Esophagus squamous epithelium (tissue), 5 donors: ENCODE measurements at regions not wholly inside any gene's neighbourhood (a gene's known extent, or its start where the extent isn't known, plus 50 kb on each side); places are given as distances from the start of the nearest gene placed in this dataset.

ENCODE experiments used
- DNase-seq: peaks from one replicate; lab custom pipeline; 2025; lab: John Stamatoyannopoulos, UW
- H3K27ac ChIP-seq, 4 donors: fragments of 200-600 bp; sonication (generic); one replicate each; pipeline ENCODE4 v1.5.1; 2016 to 2019; ENCODE audit warnings: mild to moderate bottlenecking in 1 of 4
- H3K27me3 ChIP-seq, 4 donors: fragments of 200-600 bp; sonication (generic); 1 replicate in 3 of 4; 2 replicates in 1 of 4; pipeline versions ENCODE4 v1.5.1 to v1.6.0; 2017 to 2021; ENCODE audit warnings: antibody characterized with exemption in 1 of 4
- H3K36me3 ChIP-seq, 3 donors: fragments of 200-600 bp; sonication (generic); one replicate each; pipeline ENCODE4 v1.5.1; 2016 to 2019
- H3K4me1 ChIP-seq, 3 donors: fragments of 200-600 bp; sonication (generic); one replicate each; pipeline ENCODE4 v1.5.1; 2017 to 2019
- H3K4me3 ChIP-seq, 4 donors: fragments of 200-600 bp; sonication (generic); 1 replicate in 3 of 4; 2 replicates in 1 of 4; pipeline ENCODE4 v1.5.1; 2016 to 2019; ENCODE audit warnings: mild to moderate bottlenecking in 2 of 4, moderate library complexity in 1 of 4
- H3K9me3 ChIP-seq, 3 donors: fragments of 200-600 bp; sonication (generic); one replicate each; pipeline ENCODE4 v1.5.1; 2016 to 2019
- POLR2A ChIP-seq, 4 donors: fragments of 450-650 bp; IDR thresholded peaks; one replicate each; pipeline ENCODE4 v1.6.1; 2017; ENCODE audit warnings: antibody characterized with exemption in 4 of 4, mild to moderate bottlenecking in 4 of 4, moderate library complexity in 3 of 4
- WGBS, 2 donors: methylation state at CpG; one replicate each; pipeline ENCODE4 v1.1.5; 2018; 5-methylcytosine and 5-hydroxymethylcytosine counted together
- intact Hi-C: fragments of 100-400 bp; cut with DNase I; formaldehyde crosslinking; loops from one replicate; pipeline ENCODE4 v1.15.0; 2022
- TF ChIP-seq, protein P1 (sequence below), 6 experiments: fragments of 450-650 bp in 4 of 6; fragments of 200-600 bp in 2 of 6; sonication (generic) in 2 of 6; IDR thresholded peaks; one replicate each; pipeline ENCODE4 v1.5.1; 2016 to 2019; ENCODE audit warnings: antibody characterized with exemption in 6 of 6, mild to moderate bottlenecking in 4 of 6, moderate library complexity in 4 of 6
- donor health status: DM: yes; HTN: yes; CAD: no.

DNA sequence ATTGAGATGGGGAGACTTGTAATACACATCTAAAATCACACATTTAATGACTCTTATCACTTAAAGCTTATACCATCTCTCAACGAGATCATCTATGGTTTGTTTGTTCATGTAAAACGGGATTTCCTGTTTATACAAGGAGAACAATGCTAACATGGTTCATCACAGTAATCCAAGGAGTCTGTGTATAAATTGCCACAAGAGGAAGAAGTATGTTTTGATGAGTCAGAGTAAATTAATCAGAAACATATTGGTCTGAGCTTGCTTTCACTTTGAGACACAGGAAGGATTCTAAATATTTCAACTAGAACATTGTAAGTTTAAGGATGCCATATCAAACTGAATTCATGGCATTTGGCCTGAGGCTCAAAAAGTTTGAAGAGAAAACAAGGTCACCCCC is 594.1 kb downstream of the GLUD2 start:
- intact Hi-C loops = no loop called here
- WGBS, 2 donors = 0 to 11% methylated on average over 2 of the region's 2 CpGs

DNA sequence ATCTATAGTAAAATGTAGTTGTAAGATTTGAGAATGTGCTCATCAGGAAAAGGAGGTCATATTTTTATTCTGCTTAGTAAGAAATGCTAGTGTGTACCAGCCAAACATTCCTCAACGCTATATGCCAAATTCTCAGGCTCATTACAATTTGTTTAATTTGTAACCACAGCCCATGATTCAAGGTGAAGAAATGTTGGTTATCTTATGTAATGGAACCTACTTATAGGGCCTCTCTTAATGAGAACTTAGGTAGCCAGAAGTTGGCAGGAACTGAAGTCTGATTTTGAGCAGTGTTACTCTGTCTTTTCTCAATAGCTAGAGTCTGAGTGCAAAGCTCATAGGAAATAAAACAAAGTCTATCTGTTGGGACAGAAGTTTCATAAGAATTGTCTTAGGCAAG is 595.0 kb downstream of the GLUD2 start:
- no peak overlapping the region for H3K4me3 ChIP-seq
- H3K27me3 ChIP-seq = no peaks in the 10 kb centered on the region
- H3K9me3 ChIP-seq = no peaks in the 10 kb centered on the region
- H3K36me3 ChIP-seq = no peaks in the 10 kb centered on the region
- H3K27ac ChIP-seq = no peak overlapping the region
- WGBS, 2 donors = 29 to 50% methylated on average over 1 of the region's 1 CpG
- TF ChIP-seq POLR2A (IDR thresholded peaks at IDR 0.05) = no peak
- TF ChIP-seq, protein P1, sequence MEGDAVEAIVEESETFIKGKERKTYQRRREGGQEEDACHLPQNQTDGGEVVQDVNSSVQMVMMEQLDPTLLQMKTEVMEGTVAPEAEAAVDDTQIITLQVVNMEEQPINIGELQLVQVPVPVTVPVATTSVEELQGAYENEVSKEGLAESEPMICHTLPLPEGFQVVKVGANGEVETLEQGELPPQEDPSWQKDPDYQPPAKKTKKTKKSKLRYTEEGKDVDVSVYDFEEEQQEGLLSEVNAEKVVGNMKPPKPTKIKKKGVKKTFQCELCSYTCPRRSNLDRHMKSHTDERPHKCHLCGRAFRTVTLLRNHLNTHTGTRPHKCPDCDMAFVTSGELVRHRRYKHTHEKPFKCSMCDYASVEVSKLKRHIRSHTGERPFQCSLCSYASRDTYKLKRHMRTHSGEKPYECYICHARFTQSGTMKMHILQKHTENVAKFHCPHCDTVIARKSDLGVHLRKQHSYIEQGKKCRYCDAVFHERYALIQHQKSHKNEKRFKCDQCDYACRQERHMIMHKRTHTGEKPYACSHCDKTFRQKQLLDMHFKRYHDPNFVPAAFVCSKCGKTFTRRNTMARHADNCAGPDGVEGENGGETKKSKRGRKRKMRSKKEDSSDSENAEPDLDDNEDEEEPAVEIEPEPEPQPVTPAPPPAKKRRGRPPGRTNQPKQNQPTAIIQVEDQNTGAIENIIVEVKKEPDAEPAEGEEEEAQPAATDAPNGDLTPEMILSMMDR (IDR thresholded peaks at IDR 0.05) = no peak
- H3K4me1 ChIP-seq = no peaks in the 10 kb centered on the region
- DNase-seq = no peak
- intact Hi-C loops = no loop called here

More for the DNA sequence above, 594.1 kb downstream of the GLUD2 start:
- H3K27ac ChIP-seq = no peak overlapping the region
- no peak overlapping the region for H3K4me3 ChIP-seq
- H3K27me3 ChIP-seq = no peaks in the 10 kb centered on the region
- no peaks in the 10 kb centered on the region for H3K4me1 ChIP-seq
- H3K9me3 ChIP-seq = no peaks in the 10 kb centered on the region
- no peaks in the 10 kb centered on the region for H3K36me3 ChIP-seq
- TF ChIP-seq POLR2A (IDR thresholded peaks at IDR 0.05) = no peak
- TF ChIP-seq, protein P1 (IDR thresholded peaks at IDR 0.05) = no peak
- no peak for DNase-seq

GRCh38 chrX:121649417-121649816 is 602.0 kb downstream of the GLUD2 start:
- no peak for DNase-seq
- intact Hi-C loops = no loop called here
- TF ChIP-seq, protein P1 (IDR thresholded peaks at IDR 0.05) = no peak
- no peak for TF ChIP-seq POLR2A (IDR thresholded peaks at IDR 0.05)
- no peaks in the 10 kb centered on the region for H3K36me3 ChIP-seq
- no peaks in the 10 kb centered on the region for H3K9me3 ChIP-seq
- no peak overlapping the region for H3K4me3 ChIP-seq
- no peak overlapping the region for H3K27ac ChIP-seq
- H3K27me3 ChIP-seq = no peaks in the 10 kb centered on the region
- no peaks in the 10 kb centered on the region for H3K4me1 ChIP-seq

DNA sequence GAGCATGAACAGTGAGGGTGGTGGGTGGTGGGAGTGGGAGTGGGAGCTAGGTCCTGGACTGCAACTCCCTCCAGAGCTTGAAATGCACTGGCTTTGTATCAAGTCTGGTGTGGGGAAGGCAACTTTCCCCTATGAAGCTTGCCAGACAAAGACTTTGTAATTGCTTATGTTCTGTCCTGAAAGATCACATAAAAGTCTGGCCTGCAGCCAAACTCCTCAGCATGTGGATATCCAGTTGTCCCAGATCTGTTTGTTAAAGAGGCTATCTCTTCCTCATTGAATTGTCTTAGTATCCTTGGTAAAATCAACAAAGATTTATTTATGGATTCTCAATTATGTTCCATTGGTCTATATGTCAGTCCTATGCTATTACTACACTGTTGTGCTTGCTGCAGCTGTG is 607.9 kb downstream of the GLUD2 start:
- Histone ChIP-seq H3K27me3 (no peaks in the 10 kb centered on the region), H3K9me3 (no peaks in the 10 kb centered on the region), H3K36me3 (no peaks in the 10 kb centered on the region), H3K4me1 (no peaks in the 10 kb centered on the region), H3K27ac (no peak overlapping the region), H3K4me3 (no peak overlapping the region)
- intact Hi-C loops = no loop called here
- no peak for TF ChIP-seq POLR2A (IDR thresholded peaks at IDR 0.05)
- TF ChIP-seq, protein P1 (IDR thresholded peaks at IDR 0.05) = no peak
- DNase-seq = no peak

DNA sequence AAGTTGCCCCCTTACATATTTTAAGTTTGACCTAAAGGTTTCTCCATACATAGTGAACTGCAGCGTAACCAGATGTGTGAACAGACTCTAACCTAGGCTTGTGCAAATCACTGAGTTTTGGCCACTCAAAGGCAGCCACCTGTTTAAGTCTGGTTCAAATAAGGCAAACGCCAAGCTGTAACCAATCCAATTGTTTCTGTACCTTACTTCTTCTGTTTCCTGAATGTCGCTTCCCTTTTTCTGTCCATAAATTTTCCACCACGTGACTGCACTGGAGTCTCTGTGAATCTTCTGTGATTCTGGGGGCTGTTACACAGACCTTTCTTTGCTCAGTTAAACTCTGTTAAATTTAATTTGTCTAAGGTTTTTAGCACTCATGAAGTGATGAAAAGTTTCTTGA is 618.8 kb downstream of the GLUD2 start:
- H3K4me3 ChIP-seq = no peak overlapping the region
- intact Hi-C loops = no loop called here
- TF ChIP-seq, protein P1 (IDR thresholded peaks at IDR 0.05) = no peak
- no peak for TF ChIP-seq POLR2A (IDR thresholded peaks at IDR 0.05)
- 45 to 65% methylated on average over 4 of the region's 4 CpGs for WGBS, 2 donors
- H3K27me3 ChIP-seq = no peaks in the 10 kb centered on the region
- no peaks in the 10 kb centered on the region for H3K4me1 ChIP-seq
- DNase-seq = no peak
- no peaks in the 10 kb centered on the region for H3K9me3 ChIP-seq
- H3K27ac ChIP-seq = no peak overlapping the region
- no peaks in the 10 kb centered on the region for H3K36me3 ChIP-seq
